GM21528 (cell line): ENCODE measurements at regions not wholly inside any gene's neighbourhood (a gene's known extent, or its start where the extent isn't known, plus 50 kb on each side); places are given as distances from the start of the nearest gene placed in this dataset.
A peak's percentile ranks its signal among the peaks of the same experiment; 100 is the strongest.

ENCODE experiments used
- ATAC-seq: cut with Tn5 transposase; IDR thresholded peaks from one replicate; pipeline ENCODE4 v1.9.1; 2021; ENCODE audit warnings: mild to moderate bottlenecking, moderate library complexity; ENCODE audit not compliant: unreplicated experiment, low FRiP score

GRCh38 chr21:15359251-15359650, 294.5 kb upstream of the NRIP1 start:
- no peak for ATAC-seq

GRCh38 chr21:15362458-15362857, 297.7 kb upstream of the NRIP1 start:
- ATAC-seq, result no peak

- ATAC-seq, result no peak
Measured at GRCh38 chr21:15363921-15364320, 299.1 kb upstream of the NRIP1 start.

- no peak for ATAC-seq
Measured at GRCh38 chr21:15365751-15366392, 301.1 kb upstream of the NRIP1 start.

- ATAC-seq, result no peak
Measured at GRCh38 chr21:15366555-15366954, 301.8 kb upstream of the NRIP1 start.

- no peak for ATAC-seq
Measured at GRCh38 chr21:15367061-15367626, 302.3 kb upstream of the NRIP1 start.

GRCh38 chr21:15370462-15370975, 305.7 kb upstream of the NRIP1 start:
- no peak for ATAC-seq

- ATAC-seq, result no peak
Measured at GRCh38 chr21:15373941-15374340, 309.1 kb upstream of the NRIP1 start.

- ATAC-seq, result no peak
Measured at GRCh38 chr21:15379776-15380175, 315.0 kb upstream of the NRIP1 start.

- no peak for ATAC-seq
Measured at GRCh38 chr21:15383588-15383987, 318.8 kb upstream of the NRIP1 start.

- no peak for ATAC-seq
Measured at GRCh38 chr21:15390049-15390448, 325.2 kb upstream of the NRIP1 start.

GRCh38 chr21:15397258-15397657, 332.5 kb upstream of the NRIP1 start:
- ATAC-seq, result no peak

GRCh38 chr21:15400905-15401304, 328.9 kb upstream of the USP25 start:
- ATAC-seq, result no peak

- ATAC-seq, result no peak
Measured at GRCh38 chr21:15401331-15401730, 328.5 kb upstream of the USP25 start.

- no peak for ATAC-seq
Measured at GRCh38 chr21:15405214-15405613, 324.6 kb upstream of the USP25 start.

- no peak for ATAC-seq
Measured at GRCh38 chr21:15406791-15407190, 323.0 kb upstream of the USP25 start.

- no peak for ATAC-seq
Measured at GRCh38 chr21:15407585-15407984, 322.2 kb upstream of the USP25 start.

- peak; percentile 83 for ATAC-seq
Measured at GRCh38 chr21:15408089-15408488, 321.7 kb upstream of the USP25 start.

- no peak for ATAC-seq
Measured at GRCh38 chr21:15409031-15409430, 320.8 kb upstream of the USP25 start.

GRCh38 chr21:15410853-15411252, 318.9 kb upstream of the USP25 start:
- ATAC-seq, result no peak

GRCh38 chr21:15414057-15414456, 315.7 kb upstream of the USP25 start:
- no peak for ATAC-seq

GRCh38 chr21:15415541-15416261, 314.1 kb upstream of the USP25 start:
- ATAC-seq, result no peak
